Panc1 (cell line): ENCODE measurements at regions not wholly inside any gene's neighbourhood (a gene's known extent, or its start where the extent isn't known, plus 50 kb on each side); places are given as distances from the start of the nearest gene placed in this dataset.

Experiments
- ATAC-seq: fragments of 200-7000 bp; cut with Tn5 transposase; 2 replicates; pipeline ENCODE4 v1.9.1; 2020; ENCODE audit warnings: mild to moderate bottlenecking, moderate library complexity
- BruUV-seq: library from RNA; stranded (reverse); fragments of 400-500 nt; replicated peaks from 2 replicates; lab custom pipeline; 2021; lab: Mats Ljungman, UMichigan
- CTCF ChIA-PET: fragments of 300-600 bp; sonication (Branson Sonifier 250); formaldehyde crosslinking; loops from one replicate; lab custom pipeline; 2022; ENCODE audit warnings: antibody characterized with exemption; lab: Charles Lee
- POLR2A ChIA-PET: fragments of 300-600 bp; sonication (Branson Sonifier 250); formaldehyde crosslinking; loops from one replicate; lab custom pipeline; 2022; ENCODE audit warnings: antibody characterized with exemption; lab: Charles Lee
- DNase-seq: peaks from one replicate; pipeline ENCODE4 v3.0.0-alpha.2; 2010; ENCODE audit warnings: low read depth, low spot score
- H3K27ac ChIP-seq: 2 replicates; pipeline ENCODE4 v1.5.1; 2011; ENCODE audit warnings: mild to moderate bottlenecking, low read length, inconsistent platforms
- H3K27me3 ChIP-seq: fragments of 200-500 bp; sonication (Bioruptor generic); 2 replicates; pipeline ENCODE4 v1.6.0; 2014; ENCODE audit warnings: low read length, inconsistent platforms; ENCODE audit not compliant: control insufficient read depth, insufficient read depth
- H3K36me3 ChIP-seq: fragments of 200-500 bp; sonication (Bioruptor generic); 2 replicates; pipeline ENCODE4 v1.5.1; 2014; ENCODE audit warnings: inconsistent platforms, mild to moderate bottlenecking, low read length, moderate library complexity; ENCODE audit not compliant: control insufficient read depth, insufficient read depth
- H3K4me1 ChIP-seq: 2 replicates; pipeline ENCODE4 v1.5.1; 2011; ENCODE audit warnings: inconsistent platforms, mild to moderate bottlenecking, low read length, moderate library complexity; ENCODE audit not compliant: control insufficient read depth, insufficient read depth
- H3K4me3 ChIP-seq, 2 experiments: 2 replicates each; pipeline ENCODE4 v1.5.1; 2011 to 2012; ENCODE audit warnings: low read depth in 2 of 2, low read length in 2 of 2, mild to moderate bottlenecking in 2 of 2, inconsistent platforms in 1 of 2, moderate library complexity in 1 of 2
- H3K9me3 ChIP-seq: fragments of 200-500 bp; sonication (Bioruptor generic); 2 replicates; pipeline ENCODE4 v1.5.1; 2014; ENCODE audit warnings: low read depth, mild to moderate bottlenecking, inconsistent platforms, low read length, moderate library complexity; ENCODE audit not compliant: control insufficient read depth, insufficient read depth
- CTCF ChIP-seq: fragments of 450-650 bp; IDR thresholded peaks from 2 replicates; pipeline ENCODE4 v1.5.1; 2017; ENCODE audit warnings: mild to moderate bottlenecking
- POLR2AphosphoS5 ChIP-seq: IDR thresholded peaks from 2 replicates; pipeline ENCODE4 v1.6.1; 2012; ENCODE audit warnings: mild to moderate bottlenecking, low read depth, low read length, moderate library complexity
- REST ChIP-seq, 2 experiments: IDR thresholded peaks; 2 replicates each; pipeline ENCODE4 v1.6.1; 2011 to 2012; ENCODE audit warnings: low read depth in 2 of 2, control low read depth in 1 of 2, low read length in 1 of 2, mild to moderate bottlenecking in 1 of 2, moderate library complexity in 1 of 2; ENCODE audit not compliant: insufficient read depth in 1 of 2
- SIN3A ChIP-seq: IDR thresholded peaks from 2 replicates; pipeline ENCODE4 v1.6.1; 2012; ENCODE audit warnings: low read depth, mild to moderate bottlenecking, low read length, moderate library complexity, borderline replicate concordance; ENCODE audit not compliant: insufficient read depth
- TCF7L2 ChIP-seq: IDR thresholded peaks from 2 replicates; pipeline ENCODE4 v1.6.1; 2011; ENCODE audit warnings: mild to moderate bottlenecking, low read depth, low read length, inconsistent platforms
- in situ Hi-C: cut with HindIII; loops from 2 replicates; pipeline ENCODE4 v1.10.0; 2016; ENCODE audit warnings: low sequenced_read_pairs, low pct_unique_long_range_greater_than_20kb
- intact Hi-C: fragments of 100-400 bp; cut with micrococcal nuclease; formaldehyde crosslinking; loops from one replicate; pipeline ENCODE4 v1.10.0; 2022; ENCODE audit not compliant: unreplicated experiment

- BruUV-seq: no TSS peak
- intact Hi-C loops: no loop called here
- TF ChIP-seq TCF7L2 (no peak), CTCF (no peak), POLR2AphosphoS5 (no peak), SIN3A (no peak), REST (IDR thresholded peaks at IDR 0.05; ENCODE audit: insufficient read depth in 1 of 2, low read depth in 2 of 2, low read length in 1 of 2) (no peak)
Measured at GRCh38 chr1:118820864-118821263, 167.3 kb downstream of the TBX15 start.

GRCh38 chr1:118815909-118816308 lies 172.2 kb downstream of the TBX15 start:
- no peak for TF ChIP-seq CTCF
- TF ChIP-seq TCF7L2: no peak
- no peak for TF ChIP-seq POLR2AphosphoS5
- Histone ChIP-seq H3K9me3 (no peaks in the 10 kb centered on the region), H3K4me3 (no peak overlapping the region), H3K36me3 (no peaks in the 10 kb centered on the region), H3K27ac (no peak overlapping the region), H3K27me3 (no peaks in the 10 kb centered on the region), H3K4me1 (no peaks in the 10 kb centered on the region)
- ChIA-PET CTCF (no interaction called here), POLR2A (no interaction called here)
- DNase-seq (no peak), ATAC-seq (no peak)
- intact Hi-C loops (no loop called here), in situ Hi-C loops (no loop called here)
- BruUV-seq: no TSS peak

More at GRCh38 chr1:118820864-118821263, 167.3 kb downstream of the TBX15 start:
- ATAC-seq: no peak
- CTCF ChIA-PET: no interaction called here
- H3K36me3 ChIP-seq: no peaks in the 10 kb centered on the region
- H3K9me3 ChIP-seq: no peaks in the 10 kb centered on the region
- DNase-seq: no peak
- no peak overlapping the region for H3K27ac ChIP-seq
- H3K27me3 ChIP-seq: no peaks in the 10 kb centered on the region
- no peak overlapping the region for H3K4me3 ChIP-seq
- POLR2A ChIA-PET: no interaction called here
- in situ Hi-C loops: no loop called here
- no peaks in the 10 kb centered on the region for H3K4me1 ChIP-seq
